Duodenal mucosa (tissue), 2 donors: ENCODE measurements at regions not wholly inside any gene's neighbourhood (a gene's known extent, or its start where the extent isn't known, plus 50 kb on each side); places are given as distances from the start of the nearest gene placed in this dataset.

Experiments used
- H3K27ac ChIP-seq: one replicate; pipeline ENCODE4 v1.7.0; 2013; ENCODE audit warnings: low read depth, low read length
- H3K27me3 ChIP-seq, 2 donors: one replicate each; pipeline ENCODE4 v1.7.0; 2013; ENCODE audit warnings: low read length in 2 of 2, control low read depth in 1 of 2; ENCODE audit not compliant: insufficient read depth in 2 of 2, control insufficient read depth in 1 of 2
- H3K36me3 ChIP-seq, 2 donors: one replicate each; pipeline ENCODE4 v1.7.0; 2013; ENCODE audit warnings: low read length in 2 of 2, control low read depth in 1 of 2; ENCODE audit not compliant: insufficient read depth in 2 of 2, control insufficient read depth in 1 of 2
- H3K4me1 ChIP-seq, 2 donors: one replicate each; pipeline ENCODE4 v1.7.0; 2013; ENCODE audit warnings: low read length in 2 of 2, control low read depth in 1 of 2; ENCODE audit not compliant: insufficient read depth in 2 of 2, control insufficient read depth in 1 of 2
- H3K4me3 ChIP-seq, 2 donors: one replicate each; pipeline ENCODE4 v1.7.0; 2013; ENCODE audit warnings: low read length in 2 of 2, low read depth in 1 of 2
- H3K9ac ChIP-seq, 2 donors: one replicate each; pipeline ENCODE4 v1.7.0; 2013; ENCODE audit warnings: low read length in 2 of 2, low read depth in 1 of 2
- H3K9me3 ChIP-seq, 2 donors: one replicate each; pipeline ENCODE4 v1.7.0; 2013; ENCODE audit warnings: low read length in 2 of 2, control low read depth in 1 of 2; ENCODE audit not compliant: control insufficient read depth in 1 of 2

DNA sequence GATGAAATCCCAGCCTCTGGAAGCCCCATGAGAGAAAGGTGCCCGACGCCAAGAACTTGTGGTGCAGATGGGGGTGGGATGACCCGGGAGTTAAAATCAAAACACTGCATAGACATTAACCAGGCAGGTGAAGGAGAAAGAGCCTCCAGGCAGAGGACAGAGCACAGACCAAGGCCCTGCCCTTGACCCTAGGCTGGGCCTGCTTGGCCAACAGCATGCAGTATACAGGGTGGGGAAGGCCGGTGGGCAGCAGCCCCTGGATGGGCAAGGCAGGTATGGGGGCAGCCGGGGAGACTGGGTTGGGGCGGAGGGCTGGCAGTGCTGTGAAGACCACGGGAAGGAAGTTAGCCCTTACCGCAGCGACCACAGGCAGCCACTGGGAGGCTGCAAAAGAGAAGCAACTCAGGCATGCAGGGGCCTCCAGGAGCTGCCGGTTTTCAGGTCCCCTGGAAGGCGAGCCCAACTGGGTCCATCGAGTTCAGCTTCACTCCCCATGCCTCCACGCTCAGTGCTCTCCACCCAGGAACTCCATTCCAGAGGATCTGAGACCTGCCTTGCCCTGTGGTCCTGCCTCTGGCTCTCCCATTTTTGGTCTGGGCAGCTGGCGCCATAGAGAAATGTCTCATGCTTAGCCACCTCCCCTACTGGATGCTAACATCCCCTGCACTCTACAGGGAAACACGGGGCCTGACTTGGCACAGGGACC lies 81.2 kb downstream of the C16orf95 start:
- peaks cover 2 to 5% of the 10 kb centered on the region in 2 donors for H3K9me3 ChIP-seq
- no peak overlapping the region for H3K9ac ChIP-seq
- no peaks in the 10 kb centered on the region for H3K36me3 ChIP-seq
- no peak overlapping the region for H3K4me3 ChIP-seq
- peaks cover 0 to 2% of the 10 kb centered on the region in 2 donors for H3K4me1 ChIP-seq
- H3K27me3 ChIP-seq: no peaks in the 10 kb centered on the region
- no peak overlapping the region for H3K27ac ChIP-seq

DNA sequence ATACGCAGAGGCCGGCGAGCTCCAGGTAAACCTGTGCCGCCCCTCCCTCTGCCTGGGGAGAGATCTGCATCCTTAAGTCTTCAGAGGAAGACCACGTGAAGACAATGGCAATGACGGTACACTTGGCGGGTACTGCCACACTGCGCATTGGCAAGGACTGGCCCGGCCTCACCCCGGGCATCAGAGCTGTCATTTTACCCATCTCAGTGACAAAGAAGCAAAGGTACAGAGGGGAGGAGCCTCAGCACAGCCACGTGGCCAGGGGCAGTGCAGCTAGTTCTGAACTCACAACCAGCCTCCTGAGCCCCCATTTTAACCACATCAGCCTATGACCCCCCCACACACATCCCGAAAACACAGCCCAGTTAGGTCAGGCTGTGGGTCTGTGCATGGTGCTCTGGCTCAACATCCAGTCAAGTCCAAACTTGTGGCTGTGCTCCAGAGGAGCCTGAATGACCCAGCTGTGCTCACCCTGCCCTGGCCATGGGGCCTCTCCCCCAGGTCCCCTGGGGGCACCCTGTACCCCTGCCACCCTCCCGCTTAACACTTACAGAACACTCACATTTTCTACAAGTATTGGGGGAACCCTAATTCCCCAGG lies 80.6 kb downstream of the C16orf95 start:
- Histone ChIP-seq H3K27me3 (no peaks in the 10 kb centered on the region), H3K27ac (no peak overlapping the region), H3K36me3 (no peaks in the 10 kb centered on the region), H3K4me1 (peaks cover 0 to 6% of the 10 kb centered on the region in 2 donors), H3K9me3 (peaks cover 2 to 5% of the 10 kb centered on the region in 2 donors), H3K4me3 (no peak overlapping the region), H3K9ac (no peak overlapping the region)

DNA sequence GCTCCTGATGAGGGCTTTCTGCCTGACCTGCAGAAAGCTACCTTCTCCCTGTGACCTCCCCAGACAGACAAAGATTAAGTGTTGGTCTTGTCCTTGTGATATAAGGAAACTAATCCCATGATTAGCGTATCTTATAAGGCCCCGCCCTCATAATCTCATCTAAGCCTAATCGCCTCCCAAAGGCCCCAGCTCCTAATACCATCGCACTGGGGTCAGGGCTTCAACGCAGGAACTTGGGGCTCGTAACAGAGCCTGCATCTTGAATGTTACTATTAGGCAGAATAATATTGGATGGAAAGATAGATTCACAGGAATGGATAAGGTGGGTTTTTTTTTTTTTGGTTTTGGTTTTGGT lies 78.9 kb downstream of the C16orf95 start:
- Histone ChIP-seq H3K27ac (no peak overlapping the region), H3K4me3 (no peak overlapping the region), H3K36me3 (no peaks in the 10 kb centered on the region), H3K4me1 (peaks cover 0 to 6% of the 10 kb centered on the region in 2 donors), H3K27me3 (peaks cover 0 to 5% of the 10 kb centered on the region in 2 donors), H3K9me3 (no peaks in the 10 kb centered on the region), H3K9ac (no peak overlapping the region)

DNA sequence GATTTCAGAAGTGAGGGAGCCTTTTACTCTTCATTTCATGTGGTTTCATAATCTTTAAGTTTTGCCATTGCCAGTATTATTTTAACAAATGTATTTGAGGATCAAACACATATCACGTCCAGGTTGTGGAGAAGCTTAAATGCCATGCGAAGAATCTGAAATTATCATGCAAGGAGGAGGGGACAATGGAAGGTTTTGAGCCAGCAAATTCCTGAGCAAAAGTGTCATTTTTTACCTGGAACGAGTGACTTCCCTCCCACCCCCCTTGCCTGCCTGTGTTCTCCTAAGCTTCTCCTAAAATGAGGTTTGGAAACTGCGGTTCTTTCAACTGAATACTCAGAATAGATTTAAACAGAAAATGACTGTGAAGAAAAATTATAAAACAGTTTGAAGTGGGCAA lies 77.6 kb downstream of the C16orf95 start:
- H3K9ac ChIP-seq: no peak overlapping the region
- no peak overlapping the region for H3K27ac ChIP-seq
- no peak overlapping the region for H3K4me3 ChIP-seq
- no peaks in the 10 kb centered on the region for H3K36me3 ChIP-seq
- H3K27me3 ChIP-seq: peaks cover 0 to 5% of the 10 kb centered on the region in 2 donors
- H3K4me1 ChIP-seq: peaks cover 0 to 6% of the 10 kb centered on the region in 2 donors
- H3K9me3 ChIP-seq: no peaks in the 10 kb centered on the region

- H3K27ac ChIP-seq: no peak overlapping the region
- no peaks in the 10 kb centered on the region for H3K36me3 ChIP-seq
- peaks cover 0 to 10% of the 10 kb centered on the region in 2 donors for H3K27me3 ChIP-seq
- peaks cover 0 to 6% of the 10 kb centered on the region in 2 donors for H3K4me1 ChIP-seq
- no peak overlapping the region for H3K4me3 ChIP-seq
- no peak overlapping the region for H3K9ac ChIP-seq
- no peaks in the 10 kb centered on the region for H3K9me3 ChIP-seq
Observed at GRCh38 chr16:87240211-87241136, 76.7 kb downstream of the C16orf95 start.

DNA sequence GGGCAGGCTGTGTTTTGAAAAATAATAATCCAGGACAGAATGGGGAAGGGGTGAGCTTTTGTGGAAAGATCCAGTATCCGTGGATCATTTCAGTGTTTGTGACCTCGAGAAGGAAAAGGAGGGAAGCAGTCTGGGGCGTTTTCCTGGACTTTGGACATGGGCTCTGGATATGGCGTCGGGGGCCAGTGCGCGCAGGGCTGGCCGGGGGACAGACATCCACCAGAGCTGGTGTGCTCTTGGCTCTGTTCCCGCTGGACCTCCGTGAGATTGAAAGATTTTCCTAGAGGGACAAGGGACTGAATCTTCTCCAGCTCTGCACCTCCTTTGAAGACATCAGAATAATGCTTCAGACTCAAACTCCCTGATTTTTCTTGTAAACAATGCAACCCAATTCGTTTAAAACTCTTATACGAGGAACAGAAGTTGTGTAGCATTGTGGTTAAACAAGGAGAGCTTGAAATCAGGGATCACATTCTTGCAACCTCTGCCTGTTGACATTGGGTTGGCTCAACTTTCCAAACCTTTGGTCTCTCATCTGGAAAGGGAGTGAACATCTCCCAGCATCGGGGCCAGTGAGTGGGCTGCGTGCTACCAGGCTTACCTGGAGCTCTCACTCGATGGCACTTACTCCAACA lies 75.9 kb downstream of the C16orf95 start:
- Histone ChIP-seq H3K4me1 (peaks cover 0 to 6% of the 10 kb centered on the region in 2 donors), H3K4me3 (no peak overlapping the region), H3K9me3 (no peaks in the 10 kb centered on the region), H3K27me3 (peaks cover 0 to 14% of the 10 kb centered on the region in 2 donors), H3K36me3 (no peaks in the 10 kb centered on the region), H3K27ac (no peak overlapping the region), H3K9ac (no peak overlapping the region)

DNA sequence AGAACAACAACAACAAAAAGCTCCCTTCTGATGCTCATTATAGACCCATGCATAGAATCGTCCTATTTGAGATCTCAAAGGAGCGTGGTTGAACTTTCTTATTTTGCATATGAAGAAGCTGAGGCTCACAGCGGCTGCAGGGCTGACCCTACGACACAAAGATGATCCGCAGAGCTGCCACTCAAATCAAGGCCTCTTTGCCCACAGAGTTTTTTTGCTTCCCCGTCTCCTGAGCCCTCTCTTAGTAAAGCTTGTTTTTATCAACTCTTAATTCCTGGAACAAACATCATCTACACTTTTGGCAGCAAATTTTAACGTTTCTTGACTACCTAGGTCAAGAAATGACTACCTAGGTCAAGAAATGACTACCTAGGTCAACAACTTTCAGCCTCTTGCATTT lies 73.7 kb downstream of the C16orf95 start:
- Histone ChIP-seq H3K27ac (no peak overlapping the region), H3K4me3 (no peak overlapping the region), H3K4me1 (peaks cover 0 to 6% of the 10 kb centered on the region in 2 donors), H3K27me3 (peaks cover 0 to 14% of the 10 kb centered on the region in 2 donors), H3K9ac (no peak overlapping the region), H3K36me3 (no peaks in the 10 kb centered on the region), H3K9me3 (no peaks in the 10 kb centered on the region)

- Histone ChIP-seq H3K27me3 (peaks cover 0 to 14% of the 10 kb centered on the region in 2 donors), H3K36me3 (no peaks in the 10 kb centered on the region), H3K9me3 (no peaks in the 10 kb centered on the region), H3K4me1 (peaks cover 0 to 6% of the 10 kb centered on the region in 2 donors), H3K27ac (no peak overlapping the region), H3K9ac (no peak overlapping the region), H3K4me3 (no peak overlapping the region)
Observed at GRCh38 chr16:87244636-87245197, 72.5 kb downstream of the C16orf95 start.

- no peak overlapping the region for H3K4me3 ChIP-seq
- H3K27ac ChIP-seq: no peak overlapping the region
- no peaks in the 10 kb centered on the region for H3K9me3 ChIP-seq
- peaks cover 0 to 14% of the 10 kb centered on the region in 2 donors for H3K27me3 ChIP-seq
- H3K4me1 ChIP-seq: peaks cover 0 to 6% of the 10 kb centered on the region in 2 donors
- H3K36me3 ChIP-seq: no peaks in the 10 kb centered on the region
- H3K9ac ChIP-seq: no peak overlapping the region
Observed at GRCh38 chr16:87245511-87245910, 71.7 kb downstream of the C16orf95 start.
